Renal cortical epithelial cell (primary cell): ENCODE measurements at regions not wholly inside any gene's neighbourhood (a gene's known extent, or its start where the extent isn't known, plus 50 kb on each side); places are given as distances from the start of the nearest gene placed in this dataset.

ENCODE experiments used
- DNase-seq: peaks from one replicate; pipeline ENCODE4 v3.0.0-alpha.2; 2011; ENCODE audit warnings: low read depth

- no peak for DNase-seq
Observed at GRCh38 chr16:85555719-85556455, 57.2 kb upstream of the GSE1 start.

DNA sequence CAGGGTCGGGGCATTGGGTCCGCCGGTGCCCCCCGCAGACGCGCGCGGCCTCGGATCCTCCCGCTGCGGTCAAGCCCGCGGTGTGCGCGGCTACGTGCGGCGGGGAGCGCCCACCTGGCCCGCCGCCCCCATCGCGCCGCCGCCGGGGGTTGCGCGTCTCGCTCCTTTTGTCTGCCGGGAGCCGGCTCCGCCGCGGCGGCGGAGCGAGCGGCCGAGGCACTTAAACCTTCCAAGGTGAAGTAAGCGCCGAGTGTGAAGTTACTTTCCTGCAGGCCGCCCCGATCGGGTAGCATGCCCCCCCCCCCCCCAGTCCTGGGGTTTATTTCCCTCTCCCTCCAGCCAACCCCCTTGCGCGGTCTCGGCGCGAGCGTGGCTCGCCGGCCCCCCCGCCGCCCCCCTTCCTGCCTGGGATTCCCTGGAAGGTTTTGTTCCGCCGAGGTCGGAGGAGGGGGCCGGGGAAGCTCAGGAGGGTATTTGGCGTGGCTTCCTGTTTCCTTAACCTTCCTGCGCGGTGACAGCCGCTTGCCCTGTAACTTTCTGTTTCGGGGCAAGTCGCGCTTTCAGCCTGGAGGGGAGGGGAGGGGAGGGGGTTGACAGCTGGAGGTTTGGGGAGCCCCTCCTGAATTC is 56.6 kb upstream of the GSE1 start:
- no peak for DNase-seq

DNA sequence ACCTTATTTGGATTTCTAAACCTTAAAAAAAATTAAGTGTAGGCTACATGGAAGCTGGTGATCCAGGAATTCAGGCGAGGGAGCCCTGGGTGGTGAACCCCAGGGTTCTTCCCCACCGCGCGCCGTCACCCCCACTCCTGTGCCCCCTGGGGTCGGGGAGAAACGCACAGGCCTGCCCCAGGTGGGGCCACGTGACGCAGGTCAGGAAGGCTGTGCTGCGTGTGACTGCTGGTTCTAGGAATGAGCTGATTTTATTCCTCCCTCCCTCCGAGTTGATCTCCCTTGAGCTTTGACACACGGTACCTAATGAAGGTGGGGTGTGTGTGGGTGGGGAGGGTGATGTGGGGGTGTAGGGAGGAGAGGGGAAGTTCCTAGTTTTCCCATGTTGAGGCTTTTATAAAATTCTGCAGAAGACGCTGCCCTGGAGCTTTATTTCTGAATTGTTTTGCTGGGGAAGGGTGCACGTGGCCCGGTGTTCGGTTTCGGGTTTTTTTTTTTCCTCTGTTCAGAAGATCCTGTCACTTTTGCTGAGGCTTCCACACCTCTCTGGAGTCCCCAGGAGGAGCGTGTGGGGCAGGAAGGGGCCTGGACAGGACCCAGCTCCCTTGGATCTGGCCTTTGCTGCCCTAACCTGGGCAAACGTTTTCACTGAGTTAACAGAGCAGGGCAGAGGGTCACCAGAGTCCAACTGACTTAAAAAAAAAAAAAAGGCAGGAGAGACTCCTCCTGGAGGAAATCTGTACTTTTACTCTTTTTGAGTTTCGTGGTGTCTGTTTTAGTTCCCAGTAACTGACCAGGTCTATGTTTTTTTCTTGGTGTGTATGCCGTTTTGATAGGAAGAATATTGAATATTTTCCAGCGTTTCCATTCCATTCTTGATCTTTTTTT is 55.8 kb upstream of the GSE1 start:
- DNase-seq, result no peak

DNA sequence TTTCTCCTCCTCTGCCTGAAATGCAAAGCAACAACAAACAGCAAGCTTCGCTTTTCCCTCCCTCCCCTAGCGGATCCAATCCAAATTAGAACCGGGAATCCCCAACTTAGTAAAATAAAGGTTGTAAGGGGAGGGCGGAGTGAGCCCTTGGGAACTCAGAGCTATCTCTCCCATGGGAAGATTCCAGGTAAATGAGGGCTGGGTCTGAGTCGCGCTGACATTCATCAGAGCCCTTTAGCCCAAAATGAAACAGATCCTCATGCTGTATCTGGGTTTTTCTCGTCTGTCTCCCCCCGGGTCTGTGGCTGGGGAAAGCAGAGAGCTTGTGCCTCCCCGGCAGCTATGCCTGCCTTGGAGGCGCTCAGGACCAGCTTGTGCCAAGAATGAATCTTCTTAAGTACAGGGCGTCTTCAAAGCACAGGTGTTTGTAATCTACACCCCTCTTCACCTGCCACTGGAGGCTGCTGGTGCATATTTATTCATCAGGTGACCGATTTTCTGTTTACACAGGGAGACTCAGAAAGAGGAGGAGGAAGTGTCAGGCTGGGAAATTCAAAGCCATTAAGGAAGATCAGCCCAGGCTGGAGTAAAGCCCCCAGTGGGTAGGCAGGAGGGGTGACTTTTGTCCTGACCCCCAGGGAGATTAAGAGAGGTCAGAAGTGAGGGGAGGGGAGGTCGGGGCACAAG is 55.0 kb upstream of the GSE1 start:
- no peak for DNase-seq

DNA sequence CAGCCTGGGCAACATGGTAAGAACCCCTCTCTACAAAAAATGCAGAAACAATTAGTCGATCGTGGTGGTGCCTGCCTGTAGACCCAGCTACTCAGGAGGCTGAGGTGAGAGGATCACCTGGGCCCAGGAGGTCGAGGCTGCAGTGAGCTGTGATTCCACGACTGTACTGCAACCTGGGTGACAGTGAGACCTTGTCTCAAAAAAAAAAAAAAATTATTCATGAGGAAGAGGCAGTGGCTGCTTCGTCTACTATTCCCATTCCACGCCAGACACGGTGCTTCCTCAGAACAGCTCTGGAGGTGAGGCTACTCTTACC is 52.2 kb upstream of the GSE1 start:
- DNase-seq, result no peak

GRCh38 chr16:85561248-85562092 is 51.7 kb upstream of the GSE1 start:
- DNase-seq, result no peak

GRCh38 chr16:85562093-85562786 is 50.9 kb upstream of the GSE1 start:
- no peak for DNase-seq

GRCh38 chr16:85563034-85563433 is 50.1 kb upstream of the GSE1 start:
- no peak for DNase-seq
